Lower leg skin (tissue), 4 donors: ENCODE measurements at regions not wholly inside any gene's neighbourhood (a gene's known extent, or its start where the extent isn't known, plus 50 kb on each side); places are given as distances from the start of the nearest gene placed in this dataset.

Experiments used
- DNase-seq, 2 donors: peaks; one replicate each; pipeline ENCODE4 v3.0.0-alpha.2; 2019; ENCODE audit warnings: low spot score in 2 of 2
- H3K4me3 ChIP-seq: fragments of 200-600 bp; sonication (generic); 2 replicates; pipeline ENCODE4 v1.5.1; 2017; ENCODE audit warnings: mild to moderate bottlenecking, low read depth; ENCODE audit not compliant: poor library complexity, severe bottlenecking
- CTCF ChIP-seq, 3 donors: fragments of 450-650 bp; IDR thresholded peaks; one replicate each; pipeline ENCODE4 v1.5.1; 2016; ENCODE audit warnings: antibody characterized with exemption in 3 of 3, mild to moderate bottlenecking in 3 of 3, moderate library complexity in 2 of 3
- POLR2A ChIP-seq, 2 donors: fragments of 450-650 bp; IDR thresholded peaks; one replicate each; pipeline ENCODE4 v1.6.1; 2016 to 2017; ENCODE audit warnings: antibody characterized with exemption in 2 of 2, mild to moderate bottlenecking in 1 of 2, moderate library complexity in 1 of 2
- WGBS, 2 donors: methylation state at CpG; one replicate each; pipeline ENCODE4 v1.1.5; 2018; 5-methylcytosine and 5-hydroxymethylcytosine counted together
- intact Hi-C: fragments of 100-400 bp; cut with DNase I; formaldehyde crosslinking; loops from one replicate; pipeline ENCODE4 v1.15.0; 2023; ENCODE audit warnings: low total_unique reads

GRCh38 chr13:62193919-62194318, 778.3 kb upstream of the PCDH20 start:
- 57 to 96% methylated on average over 2 of the region's 2 CpGs for WGBS, 2 donors
- DNase-seq = no peak
- no peak for TF ChIP-seq CTCF (IDR thresholded peaks at IDR 0.05)
- TF ChIP-seq POLR2A (IDR thresholded peaks at IDR 0.05) = no peak
- H3K4me3 ChIP-seq = no peak overlapping the region
- intact Hi-C loops = no loop called here

GRCh38 chr13:62185631-62186255, 770.1 kb upstream of the PCDH20 start:
- TF ChIP-seq CTCF (IDR thresholded peaks at IDR 0.05) = no peak
- TF ChIP-seq POLR2A (IDR thresholded peaks at IDR 0.05) = no peak
- 33 to 41% methylated on average over 1 of the region's 1 CpG for WGBS, 2 donors
- intact Hi-C loops = no loop called here
- H3K4me3 ChIP-seq = no peak overlapping the region
- no peak for DNase-seq

GRCh38 chr13:62176051-62176450, 760.4 kb upstream of the PCDH20 start:
- H3K4me3 ChIP-seq = no peak overlapping the region
- no peak for DNase-seq
- intact Hi-C loops = no loop called here
- no peak for TF ChIP-seq POLR2A (IDR thresholded peaks at IDR 0.05)
- no peak for TF ChIP-seq CTCF (IDR thresholded peaks at IDR 0.05)
- 81 to 84% methylated on average over 3 of the region's 3 CpGs for WGBS, 2 donors

GRCh38 chr13:62173958-62174357, 758.3 kb upstream of the PCDH20 start:
- TF ChIP-seq CTCF (IDR thresholded peaks at IDR 0.05) = no peak
- TF ChIP-seq POLR2A (IDR thresholded peaks at IDR 0.05) = no peak
- intact Hi-C loops = no loop called here
- H3K4me3 ChIP-seq = no peak overlapping the region
- DNase-seq = no peak

GRCh38 chr13:62171697-62172096, 756.0 kb upstream of the PCDH20 start:
- no peak overlapping the region for H3K4me3 ChIP-seq
- intact Hi-C loops = no loop called here
- 80 to 81% methylated on average over 2 of the region's 2 CpGs for WGBS, 2 donors
- TF ChIP-seq CTCF (IDR thresholded peaks at IDR 0.05) (no peak), POLR2A (IDR thresholded peaks at IDR 0.05) (no peak)
- DNase-seq = no peak

GRCh38 chr13:62168891-62169290, 753.2 kb upstream of the PCDH20 start:
- DNase-seq = no peak
- TF ChIP-seq CTCF (IDR thresholded peaks at IDR 0.05) = no peak
- no peak for TF ChIP-seq POLR2A (IDR thresholded peaks at IDR 0.05)
- no peak overlapping the region for H3K4me3 ChIP-seq
- WGBS, 2 donors = 93 to 97% methylated on average over 10 to 13 of the region's 13 CpGs
- intact Hi-C loops = no loop called here
